GM21619 (cell line): ENCODE measurements at regions not wholly inside any gene's neighbourhood (a gene's known extent, or its start where the extent isn't known, plus 50 kb on each side); places are given as distances from the start of the nearest gene placed in this dataset.
"Not testable (repeated sequence)": the region's sequence is repeated elsewhere in the genome, so short reads cannot be mapped to it uniquely, and the experiment has no call there.

Source experiments
- ATAC-seq: cut with Tn5 transposase; IDR thresholded peaks from one replicate; pipeline ENCODE4 v1.9.1; 2021; ENCODE audit not compliant: unreplicated experiment

DNA sequence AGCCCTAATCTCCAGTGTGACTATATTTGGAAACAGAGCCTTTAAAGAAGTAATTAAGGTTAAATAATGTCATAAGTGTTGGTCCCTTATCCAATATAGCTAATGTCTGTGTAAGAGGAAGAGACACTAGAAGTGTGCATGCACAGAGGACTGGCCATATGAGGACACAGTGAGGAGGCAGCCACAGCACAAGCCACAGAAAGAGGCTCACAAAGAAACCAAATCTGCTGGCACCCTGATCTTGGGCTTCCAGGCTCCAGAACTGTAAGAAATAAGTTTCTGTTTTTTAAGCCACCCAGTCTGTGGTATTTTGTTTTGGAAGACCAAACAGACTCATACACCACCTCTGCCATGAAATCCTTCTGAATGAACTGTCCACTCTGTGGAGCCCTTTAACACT is 186.4 kb upstream of the SLC39A10 start:
- ATAC-seq: peak; percentile 29

DNA sequence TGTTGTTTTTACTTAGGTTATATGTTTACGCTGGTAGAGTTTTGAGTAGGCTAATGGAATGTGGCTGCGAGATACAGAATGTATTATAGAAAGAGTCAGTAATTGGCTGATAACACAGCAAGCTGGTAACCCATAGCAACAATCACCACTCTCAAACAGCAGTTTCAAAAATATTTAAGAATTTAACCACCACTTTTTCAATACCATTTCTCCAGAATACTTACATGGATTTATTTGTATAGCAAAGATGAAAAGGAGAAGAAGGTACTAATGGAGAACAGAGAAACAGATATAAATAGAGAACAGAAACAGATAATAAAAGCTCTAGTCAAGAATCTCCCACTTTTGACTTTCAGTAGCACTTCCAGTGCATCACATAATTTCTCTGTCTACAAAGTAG is 188.3 kb upstream of the SLC39A10 start:
- ATAC-seq: peak; percentile 71

DNA sequence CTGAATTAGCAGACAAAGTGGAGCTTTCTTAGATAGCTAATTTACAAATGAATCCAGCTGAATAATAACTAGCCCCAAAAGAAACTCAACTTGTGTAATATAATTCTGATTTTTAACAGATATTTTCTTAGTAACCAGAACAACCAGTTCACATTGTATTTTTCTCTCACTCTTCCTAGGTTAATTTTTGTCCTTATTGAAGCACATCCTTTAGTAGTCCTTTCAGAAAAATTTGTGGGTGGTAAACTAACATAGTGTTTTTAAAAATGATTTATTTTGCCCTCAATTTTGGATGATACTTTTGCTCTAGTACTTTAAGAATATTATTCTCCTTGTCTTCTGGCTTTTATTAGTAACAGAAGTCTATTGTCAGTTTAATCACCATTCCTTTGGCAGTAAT is 190.6 kb upstream of the SLC39A10 start:
- ATAC-seq: no peak

DNA sequence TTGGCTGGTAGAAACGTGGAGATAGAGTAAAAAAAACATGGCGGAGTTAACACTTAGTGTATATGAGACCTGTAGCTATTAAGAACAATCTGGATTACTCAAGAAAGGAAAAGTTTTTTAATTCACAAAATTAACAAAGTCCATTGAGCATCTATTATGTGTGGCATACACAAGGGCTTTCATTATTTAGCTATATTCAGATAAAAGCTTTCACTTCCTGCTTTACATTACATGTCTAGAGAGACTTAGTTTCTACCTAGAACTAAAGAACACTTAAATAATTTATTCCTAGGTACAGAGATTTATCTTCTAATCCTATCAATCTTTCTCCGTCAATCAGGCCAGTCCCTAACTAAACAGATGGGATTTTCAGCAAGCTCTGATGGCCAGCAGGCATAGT is 196.0 kb upstream of the SLC39A10 start:
- no peak for ATAC-seq

DNA sequence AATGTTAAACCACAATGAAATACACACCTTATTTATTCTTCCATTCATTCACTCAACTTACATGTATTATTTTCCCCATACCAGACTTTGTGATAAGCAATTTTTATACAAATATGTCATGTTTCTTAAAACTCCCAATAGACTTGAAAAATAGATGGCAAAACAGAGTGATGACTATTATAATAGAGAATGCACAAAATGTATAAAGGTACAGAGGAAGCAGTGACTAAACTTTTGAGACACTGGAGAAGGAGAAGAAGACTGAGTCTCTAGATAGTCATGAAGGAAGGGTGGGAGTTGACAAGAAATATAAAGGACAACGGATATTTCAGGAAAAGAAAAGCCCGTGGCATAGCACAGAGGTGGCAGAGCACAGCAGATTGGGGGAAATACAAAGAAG is 198.1 kb upstream of the SLC39A10 start:
- ATAC-seq: no peak

DNA sequence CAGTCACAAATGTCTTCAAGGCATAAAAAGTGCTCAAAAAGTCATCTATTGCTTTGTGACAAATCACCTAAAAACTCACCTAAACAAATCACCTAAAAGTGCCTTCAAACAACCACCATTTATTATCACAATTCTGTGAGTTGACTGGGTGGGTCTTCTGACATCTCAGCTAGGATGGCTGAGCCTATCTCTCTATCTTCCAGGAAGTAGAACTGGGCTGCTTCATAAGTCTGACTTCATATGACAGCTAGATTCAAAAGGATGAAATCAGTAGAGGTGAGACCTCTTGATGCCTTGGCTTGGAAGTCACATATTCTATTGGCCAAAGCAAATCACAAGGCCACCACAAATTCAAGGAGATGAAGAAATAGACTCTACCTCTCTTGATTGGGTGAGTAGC is 199.2 kb upstream of the SLC39A10 start:
- no peak for ATAC-seq

DNA sequence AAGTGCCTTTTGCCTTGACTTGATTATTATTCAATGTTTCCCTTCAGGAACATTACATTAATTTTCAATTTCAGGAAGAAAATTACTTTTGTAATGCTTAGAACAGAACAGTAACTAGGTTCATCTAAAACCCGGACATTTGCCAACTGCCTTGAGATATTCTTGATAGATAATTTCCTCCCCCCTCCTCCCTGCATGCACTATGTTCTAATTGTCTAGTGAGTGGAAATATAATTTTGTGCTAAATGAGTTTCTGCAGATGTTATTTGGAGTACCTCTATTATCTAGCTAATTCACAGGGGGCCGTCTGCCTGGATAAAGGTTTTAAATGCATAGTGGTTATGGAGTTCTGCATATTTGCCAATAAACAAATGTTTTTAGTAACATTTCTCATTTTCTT is 200.3 kb upstream of the SLC39A10 start:
- ATAC-seq: no peak

DNA sequence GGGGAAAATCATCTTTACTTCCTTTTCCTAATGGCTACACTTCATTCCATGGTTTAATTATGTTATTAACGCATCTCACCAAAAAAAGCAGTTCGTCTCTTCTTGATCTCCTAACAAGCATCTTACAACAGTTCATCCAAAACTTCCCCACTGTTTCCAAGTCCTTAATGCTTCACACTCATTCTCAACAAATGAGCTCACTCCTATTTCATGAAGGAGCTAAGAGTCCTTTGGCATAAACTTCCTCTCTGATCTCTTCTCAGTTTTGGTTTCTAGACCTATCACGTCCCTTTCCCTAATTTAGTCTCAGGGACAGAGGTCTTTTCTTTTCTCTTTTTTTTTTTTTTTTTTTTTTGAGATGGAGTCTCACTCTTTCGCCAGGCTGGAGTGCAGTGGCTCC is 205.9 kb upstream of the SLC39A10 start:
- no peak for ATAC-seq

DNA sequence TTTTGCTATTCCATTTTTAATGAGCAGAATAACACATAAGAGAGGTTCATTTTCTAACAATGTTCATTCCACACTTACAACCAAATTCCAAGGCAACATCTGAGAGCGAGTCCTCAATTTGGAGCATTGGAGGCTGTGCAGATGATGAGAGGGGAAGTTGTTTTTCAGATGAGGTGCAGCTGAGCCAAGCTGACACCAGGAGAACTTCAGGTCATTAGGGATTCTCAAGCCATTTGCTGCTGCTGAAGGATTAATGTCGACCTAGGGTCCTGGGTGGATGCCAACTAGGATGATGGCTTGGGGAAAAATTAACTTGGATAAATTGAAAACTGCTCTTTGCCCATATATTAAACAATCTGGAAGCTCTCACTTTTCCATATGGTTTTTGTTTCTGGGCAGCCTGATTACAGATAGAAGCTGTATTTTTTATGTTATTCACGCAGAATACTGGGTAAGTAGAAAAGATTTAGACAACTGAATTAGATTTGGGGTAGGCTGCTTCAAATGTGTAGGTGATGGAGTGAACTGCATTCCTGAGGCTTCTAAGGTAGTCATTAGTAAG is 206.4 kb upstream of the SLC39A10 start:
- ATAC-seq: no peak

DNA sequence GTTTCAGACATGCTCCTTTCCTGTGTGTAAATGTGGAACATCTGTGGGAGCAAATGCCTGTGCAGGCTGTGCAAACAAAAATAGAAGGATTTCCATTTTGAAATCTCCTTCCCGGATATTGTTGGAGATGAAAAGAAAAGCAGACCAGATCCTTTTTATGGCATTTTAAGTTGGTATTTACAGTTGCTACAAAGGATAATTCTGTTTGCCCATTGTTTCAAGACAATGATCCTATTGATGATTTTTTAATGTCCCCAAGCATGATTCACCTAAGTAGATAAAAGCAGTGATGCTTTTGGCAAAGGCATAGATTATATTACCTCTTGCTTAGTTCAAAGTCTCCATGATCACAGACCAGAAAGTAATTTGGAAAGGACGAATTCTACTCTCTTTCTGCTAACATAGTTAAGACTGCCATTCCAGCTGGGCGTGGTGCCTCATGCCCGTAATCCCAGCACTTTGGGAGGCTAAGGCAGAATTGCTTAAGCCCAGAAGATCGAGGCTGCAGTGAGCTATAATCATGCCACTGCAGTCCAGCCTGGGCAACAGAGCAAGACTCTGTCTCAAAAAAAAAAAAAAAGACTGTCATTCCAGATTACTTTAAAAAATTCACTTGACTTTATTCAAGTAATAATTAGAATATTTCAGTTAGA is 209.6 kb upstream of the SLC39A10 start:
- no peak for ATAC-seq

DNA sequence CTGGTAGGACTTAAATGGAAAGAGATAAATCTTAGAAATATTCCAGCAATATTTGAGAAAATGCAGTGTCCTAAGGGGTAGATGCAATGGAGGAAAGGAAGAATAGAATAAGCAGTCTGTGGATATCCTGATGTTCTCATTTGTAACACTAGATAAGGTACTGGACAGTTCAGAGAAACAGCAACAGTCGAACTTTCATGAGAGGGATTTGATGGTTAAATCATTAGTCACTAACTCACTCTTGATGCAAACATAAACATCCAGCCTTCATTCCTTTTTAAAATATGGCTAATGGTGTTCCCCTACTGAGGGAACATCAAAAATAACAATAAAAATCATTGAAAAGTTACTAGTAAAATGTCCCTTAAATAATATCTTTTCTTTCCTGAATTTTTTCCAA is 211.4 kb upstream of the SLC39A10 start:
- ATAC-seq: no peak

DNA sequence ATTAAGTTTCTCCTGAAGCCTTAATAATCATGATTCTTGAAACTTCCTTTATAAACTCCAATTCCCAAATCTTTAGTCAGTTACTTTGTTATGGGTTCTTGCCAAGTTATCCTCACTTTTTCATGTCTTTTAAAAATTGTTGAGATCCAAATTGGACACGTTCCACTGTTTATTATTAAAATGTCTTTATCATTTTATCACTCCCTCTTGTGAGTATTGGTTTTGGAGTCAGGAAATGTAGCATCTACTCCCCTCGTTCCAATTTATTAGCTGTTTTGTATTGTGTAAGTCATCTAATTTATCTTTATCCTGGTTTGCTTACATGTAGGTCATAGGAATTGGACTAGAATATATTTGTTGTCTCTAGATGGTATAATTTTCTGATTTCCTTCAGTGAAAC is 213.1 kb upstream of the SLC39A10 start:
- ATAC-seq: no peak

DNA sequence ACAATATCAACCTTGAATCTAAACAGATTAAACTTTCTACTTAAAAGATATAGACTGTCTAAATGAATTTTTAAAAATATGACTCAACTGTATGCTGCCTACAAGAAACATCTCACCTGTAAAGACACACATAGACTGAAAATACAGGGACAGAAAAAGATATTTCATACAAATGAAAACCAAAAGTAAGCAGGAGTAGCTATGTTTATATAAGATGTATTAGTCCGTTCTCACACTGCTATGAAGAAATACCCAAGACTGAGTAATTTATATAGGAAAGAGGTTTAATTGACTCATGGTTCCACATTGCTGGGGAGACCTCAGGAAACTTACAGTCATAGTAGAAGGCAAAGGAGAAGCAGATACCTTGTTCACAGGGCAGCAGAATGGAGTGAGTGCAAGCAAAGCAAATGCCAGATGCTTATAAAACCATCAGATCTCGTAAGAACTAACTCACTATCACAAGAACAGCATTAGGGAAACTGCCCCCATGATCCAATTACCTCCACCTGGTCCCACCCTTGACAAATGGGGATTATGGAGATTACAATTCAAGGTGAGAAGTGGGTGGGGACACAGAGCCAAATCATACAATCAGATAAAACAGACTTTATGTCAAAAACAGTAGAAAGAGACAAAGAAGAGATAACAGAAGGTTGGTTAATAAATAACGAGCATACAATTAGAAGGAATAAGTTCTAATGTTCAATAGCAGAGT is 214.4 kb upstream of the SLC39A10 start:
- no peak for ATAC-seq

DNA sequence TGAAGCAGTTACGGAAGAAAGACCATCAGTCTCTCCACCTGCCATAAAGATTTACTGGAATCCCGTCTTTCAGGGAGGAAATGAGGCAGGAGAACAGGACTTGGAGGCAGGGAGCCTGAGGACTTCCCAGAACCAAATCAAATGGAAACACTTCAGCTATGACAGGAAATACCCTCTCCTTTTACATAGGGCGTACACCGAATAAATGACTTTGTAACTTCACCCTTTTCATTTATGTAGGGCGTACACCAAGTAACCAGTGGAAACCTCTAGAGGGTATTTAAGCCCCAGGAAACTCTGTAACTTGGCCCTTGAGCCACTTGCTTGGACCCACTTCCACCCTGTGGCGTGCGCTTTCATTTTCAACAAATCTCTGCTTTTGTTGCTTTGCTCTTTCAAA is 218.3 kb upstream of the SLC39A10 start:
- no peak for ATAC-seq

DNA sequence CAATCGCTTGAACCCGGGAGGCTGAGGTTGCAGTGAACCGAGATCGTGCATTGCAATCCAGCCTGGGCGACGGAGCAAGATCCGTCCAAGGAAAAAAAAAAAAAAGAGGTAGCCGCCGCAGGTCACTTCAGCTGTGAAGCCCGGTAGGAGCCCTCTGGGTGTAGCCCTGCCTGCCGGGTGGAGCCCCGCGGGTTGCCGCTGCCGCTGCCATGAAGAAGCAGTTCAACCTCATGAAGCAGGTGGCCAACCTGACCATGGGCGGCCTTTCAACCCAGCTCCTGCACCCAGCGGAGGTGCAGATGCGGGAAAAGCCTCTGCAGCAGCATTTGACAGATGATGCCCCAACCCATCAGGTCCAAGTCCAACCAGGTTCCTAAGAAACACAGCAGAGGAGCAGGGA is 219.5 kb upstream of the SLC39A10 start:
- no peak for ATAC-seq

DNA sequence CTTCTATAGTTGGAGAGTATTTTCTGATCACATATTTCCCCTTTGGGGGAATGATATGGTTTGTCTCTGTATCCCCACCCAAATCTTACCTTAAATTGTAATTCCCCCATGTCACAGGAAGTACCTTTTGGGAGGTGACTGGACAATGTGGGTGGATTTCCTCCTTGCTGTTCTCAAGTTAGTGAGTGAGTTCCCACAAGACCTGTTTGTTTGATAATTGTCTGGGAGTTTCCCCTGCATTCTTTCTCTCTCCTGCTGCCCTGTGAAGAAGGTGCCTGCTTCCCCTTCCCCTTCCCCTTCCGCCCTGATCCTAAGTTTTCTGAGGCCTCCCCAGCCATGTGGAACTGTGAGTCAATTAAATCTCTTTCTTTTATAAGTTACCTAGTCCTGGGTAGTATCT is 222.7 kb upstream of the SLC39A10 start:
- ATAC-seq: no peak

DNA sequence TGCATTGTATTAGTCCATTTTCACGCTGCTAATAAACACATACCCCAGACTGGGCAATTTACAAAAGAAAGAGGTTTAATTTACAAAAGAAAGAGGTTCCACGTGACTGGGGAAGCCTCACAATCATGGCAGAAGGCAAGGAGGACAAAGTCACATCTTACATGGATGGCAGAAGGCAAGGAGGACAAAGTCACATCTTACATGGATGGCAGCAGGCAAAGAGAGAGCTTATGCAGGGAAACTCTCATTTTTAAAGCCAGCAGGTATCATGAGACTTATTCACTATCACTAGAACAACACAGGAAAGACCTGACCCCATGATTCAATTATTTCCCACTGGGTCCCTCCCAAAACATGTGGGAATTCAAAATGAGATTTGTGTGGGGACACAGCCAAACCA is 223.3 kb upstream of the SLC39A10 start:
- ATAC-seq: not testable (repeated sequence)

DNA sequence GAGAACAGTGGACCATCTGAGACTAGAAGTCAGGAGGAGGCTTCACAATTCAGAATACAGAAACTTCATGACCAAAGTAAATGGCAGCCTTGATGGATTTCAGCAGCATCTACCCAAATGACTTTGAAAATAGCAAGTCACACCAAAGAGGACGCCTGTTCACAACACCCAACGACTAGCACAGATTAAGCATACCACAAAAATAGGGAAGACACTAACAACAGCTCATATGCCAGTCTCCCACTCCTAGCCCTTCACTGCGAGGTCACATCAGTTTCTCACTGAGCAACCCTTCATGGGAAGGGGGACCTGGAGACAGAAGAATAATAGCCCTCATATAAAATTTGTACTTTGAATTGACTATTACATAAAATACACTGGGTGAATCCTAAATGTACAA is 228.4 kb upstream of the SLC39A10 start:
- no peak for ATAC-seq

DNA sequence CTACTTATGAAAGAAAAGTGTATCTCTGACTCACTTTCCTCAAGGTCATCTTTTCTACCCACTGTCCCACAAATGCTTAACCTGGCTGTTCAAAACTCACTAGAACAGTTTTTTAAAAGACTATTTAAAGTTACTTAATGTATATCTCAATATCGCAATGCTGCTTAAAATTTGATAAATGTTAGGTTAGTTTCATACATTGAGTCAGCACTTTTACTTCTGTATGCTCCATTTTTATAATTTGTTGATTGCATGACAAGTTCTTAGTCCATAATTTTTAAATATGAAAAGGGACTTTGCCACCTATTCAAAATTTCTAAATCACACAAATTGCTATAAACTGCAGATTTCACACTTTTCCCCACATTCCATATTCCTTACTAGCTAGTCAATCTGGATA is 231.7 kb upstream of the SLC39A10 start:
- no peak for ATAC-seq

DNA sequence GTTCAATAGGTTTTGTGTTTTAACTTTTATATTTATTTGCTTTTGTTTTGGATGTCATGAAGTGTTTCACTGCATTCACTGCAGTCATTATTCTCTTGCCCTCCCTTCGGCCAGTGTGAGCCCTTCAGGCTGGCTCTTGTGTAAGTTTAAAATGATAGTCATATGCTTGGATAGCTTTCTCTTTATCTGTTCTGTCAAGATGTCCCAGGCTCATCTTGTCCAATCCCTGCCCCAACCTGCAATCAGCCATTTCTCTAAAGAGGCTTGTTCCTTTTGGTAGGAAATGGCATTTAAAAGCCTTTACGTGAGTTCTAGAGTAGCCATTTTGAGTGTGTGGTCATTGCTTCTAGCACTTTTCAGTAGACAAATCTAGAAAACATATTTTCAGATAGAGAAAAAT is 238.0 kb upstream of the SLC39A10 start:
- ATAC-seq: no peak

DNA sequence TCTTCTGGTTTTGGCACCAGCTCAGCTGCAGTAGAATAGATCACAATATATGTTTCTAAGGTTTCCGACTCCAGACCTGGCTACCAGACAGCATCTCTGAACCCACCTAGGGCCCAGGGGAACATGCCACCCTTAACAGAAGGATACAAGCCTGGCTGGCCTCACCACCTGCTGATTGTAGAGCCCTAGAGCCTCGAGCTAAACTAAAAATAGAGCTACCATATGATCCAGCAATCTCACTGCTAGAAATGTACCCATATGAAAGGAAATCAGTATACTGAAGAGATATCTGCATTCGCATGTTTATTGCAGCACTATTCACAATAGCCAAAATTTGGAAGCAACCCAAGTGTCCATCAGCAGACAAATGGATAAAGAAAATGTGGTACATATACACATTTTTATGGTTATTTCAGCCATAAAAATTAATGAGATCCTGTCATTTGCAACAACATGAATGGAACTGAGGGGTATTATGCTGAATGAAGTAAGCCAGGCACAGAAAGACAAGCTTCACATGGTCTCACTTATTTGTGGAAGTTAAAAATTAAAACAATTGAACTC is 242.4 kb upstream of the SLC39A10 start:
- ATAC-seq: no peak

DNA sequence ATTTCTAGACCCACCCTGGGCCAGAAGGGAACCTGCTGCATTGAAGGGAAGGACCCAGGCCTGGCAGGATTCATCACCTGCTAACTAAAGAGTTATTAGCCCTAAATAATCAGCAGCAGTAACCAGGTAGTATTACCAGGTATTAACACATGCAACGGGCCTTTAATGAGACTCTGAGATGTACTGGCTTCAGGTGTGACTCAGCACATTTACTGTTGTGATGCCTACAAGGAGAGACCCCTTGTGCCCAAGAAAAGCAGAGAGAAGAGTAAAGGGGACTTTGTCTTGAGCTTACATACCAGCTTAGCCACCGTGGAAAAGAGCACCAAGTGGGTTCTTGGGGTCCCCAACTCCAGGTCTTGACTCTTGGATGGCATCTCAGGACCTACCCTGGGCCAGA is 243.1 kb upstream of the SLC39A10 start:
- no peak for ATAC-seq
